GM13976 (cell line): ENCODE measurements at regions not wholly inside any gene's neighbourhood (a gene's known extent, or its start where the extent isn't known, plus 50 kb on each side); places are given as distances from the start of the nearest gene placed in this dataset.

Experiments used
- DNase-seq: peaks from one replicate; pipeline ENCODE4 v3.0.0; 2012; ENCODE audit warnings: low spot score
- CTCF ChIP-seq: IDR thresholded peaks from 2 replicates; pipeline ENCODE4 v1.5.1; 2012; ENCODE audit warnings: borderline replicate concordance, mild to moderate bottlenecking; ENCODE audit not compliant: insufficient read depth; ENCODE audit errors: extremely low read depth, missing control alignments, control extremely low read depth
- in situ Hi-C: fragments of 300-500 bp; cut with MboI; formaldehyde crosslinking; loops from one replicate; pipeline ENCODE4 v1.12.0; 2022; ENCODE audit warnings: low sequenced_read_pairs, mixed read lengths, inconsistent platforms; ENCODE audit not compliant: unreplicated experiment

GRCh38 chr14:66388516-66388915, 97.7 kb upstream of the CCDC196 start:
- in situ Hi-C loops: no loop called here
- DNase-seq: no peak
- no peak for TF ChIP-seq CTCF

- in situ Hi-C loops: no loop called here
- no peak for DNase-seq
- no peak for TF ChIP-seq CTCF
Observed at GRCh38 chr14:66389481-66389880, 96.7 kb upstream of the CCDC196 start.

- no peak for TF ChIP-seq CTCF
- in situ Hi-C loops: no loop called here
- peak; percentile 6 for DNase-seq
Observed at GRCh38 chr14:66395300-66395699, 90.9 kb upstream of the CCDC196 start.

GRCh38 chr14:66396164-66396563, 90.0 kb upstream of the CCDC196 start:
- no peak for TF ChIP-seq CTCF

GRCh38 chr14:66398437-66398836, 87.7 kb upstream of the CCDC196 start:
- in situ Hi-C loops: no loop called here
- no peak for TF ChIP-seq CTCF
- no peak for DNase-seq

More at GRCh38 chr14:66396164-66396563, 90.0 kb upstream of the CCDC196 start:
- DNase-seq: no peak
- in situ Hi-C loops: no loop called here

- no peak for DNase-seq
- in situ Hi-C loops: no loop called here
- TF ChIP-seq CTCF: peak; percentile 38
Observed at GRCh38 chr14:66401449-66402095, 84.6 kb upstream of the CCDC196 start.
